ENCODE measurements at regions not wholly inside any gene's neighbourhood (a gene's known extent, or its start where the extent isn't known, plus 50 kb on each side); places are given as distances from the start of the nearest gene placed in this dataset.
"Not testable (repeated sequence)": the region's sequence is repeated elsewhere in the genome, so short reads cannot be mapped to it uniquely, and the experiment has no call there.

DNA sequence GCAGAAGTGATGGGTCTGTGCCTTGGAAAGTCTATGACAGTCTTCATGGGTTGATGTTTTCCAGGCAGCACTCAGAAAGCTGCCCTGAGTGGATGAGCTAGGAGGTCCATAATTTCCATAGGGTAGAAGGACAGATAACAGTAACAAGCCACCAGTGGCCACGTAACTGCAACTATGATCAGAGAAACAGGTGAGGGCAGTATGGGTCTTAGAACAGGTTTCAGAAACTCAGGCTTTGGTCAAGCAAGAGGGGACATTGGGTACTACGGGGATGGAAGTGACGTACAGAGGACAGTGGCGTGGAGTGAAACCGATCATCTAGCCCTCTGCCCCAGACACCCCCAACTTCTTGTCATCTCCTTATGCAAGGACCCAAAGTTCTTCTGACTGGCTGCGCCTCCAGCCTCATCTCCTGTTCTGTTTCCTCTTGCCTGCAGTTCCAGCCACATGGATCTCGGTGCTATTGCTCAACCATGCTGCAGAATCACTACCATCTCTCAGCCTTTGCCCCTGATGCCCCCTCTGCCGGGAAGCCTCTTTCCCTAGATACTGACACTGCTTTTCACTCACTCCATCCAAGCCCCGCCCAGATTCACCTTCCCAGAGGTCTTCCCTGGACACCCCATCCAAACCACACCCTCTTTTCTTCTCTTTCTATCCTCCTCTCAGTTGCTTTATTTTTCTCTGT is 123.4 kb downstream of the MFAP3L start:
- Histone ChIP-seq H3K4me1 (no peaks in the 10 kb centered on the region), H3K27ac (no peak overlapping the region), H3K27me3 (peaks cover 0 to 3% (median 0%) of the 10 kb centered on the region in 9 donors), H3K9me3 (no peaks in the 10 kb centered on the region), H3K4me3 (no peak overlapping the region), H3K36me3 (no peaks in the 10 kb centered on the region)
- ATAC-seq = no peak
- 72 to 77% (median 76%) methylated on average over 9 of the region's 9 CpGs for WGBS, 4 donors
- DNase-seq = no peak
- intact Hi-C loops (cut with DNase I) = no loop called here
- TF ChIP-seq POLR2A (IDR thresholded peaks at IDR 0.05) = no peak
- TF ChIP-seq, protein P1, sequence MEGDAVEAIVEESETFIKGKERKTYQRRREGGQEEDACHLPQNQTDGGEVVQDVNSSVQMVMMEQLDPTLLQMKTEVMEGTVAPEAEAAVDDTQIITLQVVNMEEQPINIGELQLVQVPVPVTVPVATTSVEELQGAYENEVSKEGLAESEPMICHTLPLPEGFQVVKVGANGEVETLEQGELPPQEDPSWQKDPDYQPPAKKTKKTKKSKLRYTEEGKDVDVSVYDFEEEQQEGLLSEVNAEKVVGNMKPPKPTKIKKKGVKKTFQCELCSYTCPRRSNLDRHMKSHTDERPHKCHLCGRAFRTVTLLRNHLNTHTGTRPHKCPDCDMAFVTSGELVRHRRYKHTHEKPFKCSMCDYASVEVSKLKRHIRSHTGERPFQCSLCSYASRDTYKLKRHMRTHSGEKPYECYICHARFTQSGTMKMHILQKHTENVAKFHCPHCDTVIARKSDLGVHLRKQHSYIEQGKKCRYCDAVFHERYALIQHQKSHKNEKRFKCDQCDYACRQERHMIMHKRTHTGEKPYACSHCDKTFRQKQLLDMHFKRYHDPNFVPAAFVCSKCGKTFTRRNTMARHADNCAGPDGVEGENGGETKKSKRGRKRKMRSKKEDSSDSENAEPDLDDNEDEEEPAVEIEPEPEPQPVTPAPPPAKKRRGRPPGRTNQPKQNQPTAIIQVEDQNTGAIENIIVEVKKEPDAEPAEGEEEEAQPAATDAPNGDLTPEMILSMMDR (IDR thresholded peaks at IDR 0.05) = peak in 1 of 12 donors; percentile 15

DNA sequence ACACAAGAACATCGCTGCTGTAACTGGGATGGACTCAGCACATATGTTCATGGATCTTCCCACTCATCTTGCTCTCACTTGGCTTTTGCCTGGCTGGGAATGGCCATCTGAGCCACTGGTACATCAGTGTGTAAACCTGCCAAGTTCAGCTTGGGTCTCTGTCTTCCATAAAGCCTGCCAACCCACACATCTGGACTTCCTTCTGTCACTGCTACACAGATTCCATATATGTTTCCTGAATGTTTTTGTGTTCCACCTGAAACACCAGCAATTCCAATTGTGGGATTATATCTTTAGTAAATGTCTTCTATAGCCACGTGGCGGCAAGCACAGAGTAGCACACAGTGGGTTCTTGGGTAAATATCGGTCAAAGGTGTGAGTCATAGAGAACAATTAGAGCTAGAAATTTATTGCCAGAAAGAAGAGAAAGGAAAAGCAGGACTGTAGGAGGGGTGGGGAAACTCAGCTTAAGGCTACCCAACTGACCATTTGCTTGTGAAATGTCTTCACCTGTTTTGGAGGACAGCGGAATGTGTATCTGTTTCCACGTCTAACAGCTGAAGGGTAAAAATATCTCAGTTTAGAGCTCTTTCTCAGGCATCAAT is 125.9 kb downstream of the MFAP3L start:
- no peak for TF ChIP-seq POLR2A (IDR thresholded peaks at IDR 0.05)
- TF ChIP-seq, protein P1 (IDR thresholded peaks at IDR 0.05) = no peak
- 63 to 87% (median 82%) methylated on average over 6 of the region's 6 CpGs for WGBS, 4 donors
- H3K4me1 ChIP-seq = no peaks in the 10 kb centered on the region

DNA sequence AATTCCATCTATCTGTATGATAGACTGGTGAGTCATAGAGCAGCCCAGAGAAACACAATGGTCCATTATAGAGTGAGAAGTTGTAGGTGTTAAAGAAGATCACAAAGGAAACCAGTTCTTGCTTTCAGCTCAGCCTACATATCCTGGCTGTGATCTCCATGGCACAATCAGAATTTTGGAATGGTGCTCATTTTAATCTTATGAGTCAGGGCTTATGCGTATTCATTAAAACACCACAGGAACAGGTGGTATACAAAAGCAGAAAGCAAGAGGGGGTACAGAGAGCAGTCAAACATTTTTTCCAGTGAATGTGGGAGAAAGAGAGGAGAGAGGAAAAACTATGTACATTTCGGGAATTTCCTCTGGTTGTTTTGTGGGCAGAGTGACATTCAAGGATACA is 126.9 kb downstream of the MFAP3L start:
- intact Hi-C loops (cut with DNase I) = no loop called here
- H3K4me1 ChIP-seq = no peaks in the 10 kb centered on the region
- H3K27ac ChIP-seq = no peak overlapping the region
- H3K9me3 ChIP-seq = no peaks in the 10 kb centered on the region
- ATAC-seq = no peak
- peaks cover 0 to 3% (median 0%) of the 10 kb centered on the region in 9 donors for H3K27me3 ChIP-seq
- no peak for DNase-seq
- H3K4me3 ChIP-seq = no peak overlapping the region
- 86 to 92% (median 89%) methylated on average over 2 of the region's 2 CpGs for WGBS, 4 donors
- TF ChIP-seq POLR2A (IDR thresholded peaks at IDR 0.05) = no peak
- TF ChIP-seq, protein P1 (IDR thresholded peaks at IDR 0.05) = no peak
- no peaks in the 10 kb centered on the region for H3K36me3 ChIP-seq

More for the DNA sequence above, 125.9 kb downstream of the MFAP3L start:
- Histone ChIP-seq H3K4me3 (no peak overlapping the region), H3K27me3 (peaks cover 0 to 3% (median 0%) of the 10 kb centered on the region in 9 donors), H3K27ac (no peak overlapping the region), H3K9me3 (no peaks in the 10 kb centered on the region), H3K36me3 (no peaks in the 10 kb centered on the region)
- ATAC-seq (no peak), DNase-seq (no peak)
- intact Hi-C loops (cut with DNase I) = no loop called here

DNA sequence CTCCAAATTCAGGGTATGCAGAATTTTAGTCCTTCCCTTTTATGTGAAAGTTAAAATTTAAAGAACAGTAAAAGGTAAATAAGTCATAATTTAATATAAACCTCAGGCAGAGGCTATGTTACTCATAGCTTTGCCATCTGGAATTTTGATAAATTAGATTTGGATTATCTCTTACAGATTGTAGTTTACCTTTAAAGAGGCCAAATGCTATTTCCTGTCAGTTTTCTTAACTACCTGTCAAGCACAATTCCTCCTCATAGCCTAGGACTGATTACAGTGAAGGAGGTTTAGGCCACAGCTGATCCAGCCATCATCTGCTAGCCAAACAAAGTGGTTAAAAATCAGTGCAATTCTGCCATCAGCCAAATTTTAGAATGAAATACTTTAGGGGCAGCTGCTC is 128.1 kb downstream of the MFAP3L start:
- H3K4me1 ChIP-seq = no peaks in the 10 kb centered on the region
- TF ChIP-seq, protein P1 (IDR thresholded peaks at IDR 0.05) = no peak
- no peak for TF ChIP-seq POLR2A (IDR thresholded peaks at IDR 0.05)
- H3K4me3 ChIP-seq = no peak overlapping the region
- DNase-seq = no peak
- peaks cover 0 to 1% (median 0%) of the 10 kb centered on the region in 9 donors for H3K27me3 ChIP-seq
- ATAC-seq = no peak
- H3K9me3 ChIP-seq = no peaks in the 10 kb centered on the region
- intact Hi-C loops (cut with DNase I) = no loop called here
- no peaks in the 10 kb centered on the region for H3K36me3 ChIP-seq
- H3K27ac ChIP-seq = no peak overlapping the region

DNA sequence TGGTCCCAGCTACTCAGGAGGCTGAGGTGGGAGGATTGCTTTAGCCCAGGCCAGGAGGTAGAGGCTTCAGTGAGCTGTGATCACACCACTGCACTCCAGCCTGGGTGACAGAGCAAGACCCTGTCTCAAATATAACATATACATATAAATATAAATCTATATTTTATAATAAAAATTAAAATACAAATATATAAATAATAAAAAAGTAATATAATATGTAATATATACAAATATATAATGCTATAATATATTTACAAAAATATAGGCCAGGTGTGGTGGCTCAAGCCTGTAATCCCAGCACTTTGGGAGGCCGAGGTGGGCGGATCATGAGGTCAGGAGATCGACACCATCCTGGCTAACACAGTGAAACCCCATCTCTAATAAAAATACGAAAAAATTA is 131.4 kb downstream of the MFAP3L start:
- WGBS, 4 donors = 88 to 93% (median 91%) methylated on average over 4 of the region's 4 CpGs
- H3K4me3 ChIP-seq; H3K27ac ChIP-seq; H3K36me3 ChIP-seq; DNase-seq; intact Hi-C loops (cut with DNase I); H3K27me3 ChIP-seq; ATAC-seq; H3K4me1 ChIP-seq; H3K9me3 ChIP-seq: not testable (repeated sequence)
